Nephron progenitor cell (in vitro differentiated cells): ENCODE measurements at regions not wholly inside any gene's neighbourhood (a gene's known extent, or its start where the extent isn't known, plus 50 kb on each side); places are given as distances from the start of the nearest gene placed in this dataset.

Experiments used
- DNase-seq: peaks from one replicate; pipeline ENCODE4 v3.0.0; 2021
- H3K27ac Mint-ChIP-seq: 2 replicates; pipeline ENCODE4 v1.8.0; 2021; ENCODE audit warnings: mild to moderate bottlenecking, moderate library complexity, mixed read lengths
- H3K27me3 Mint-ChIP-seq: 2 replicates; pipeline ENCODE4 v1.8.0; 2021; ENCODE audit warnings: mild to moderate bottlenecking, low read depth, mixed read lengths; ENCODE audit not compliant: poor library complexity
- H3K36me3 Mint-ChIP-seq: 2 replicates; pipeline ENCODE4 v1.8.0; 2021; ENCODE audit warnings: low read depth, mixed read lengths
- H3K4me1 Mint-ChIP-seq: 2 replicates; pipeline ENCODE4 v1.8.0; 2021; ENCODE audit warnings: mixed read lengths
- H3K4me3 Mint-ChIP-seq: 2 replicates; pipeline ENCODE4 v1.8.0; 2021; ENCODE audit warnings: mild to moderate bottlenecking, moderate library complexity, mixed read lengths
- H3K9me3 Mint-ChIP-seq: 2 replicates; pipeline ENCODE4 v1.8.0; 2021; ENCODE audit warnings: mild to moderate bottlenecking, moderate library complexity, mixed read lengths
- TF ChIP-seq, protein P1 (sequence below): fragments of 200-600 bp; sonication (generic); IDR thresholded peaks from 2 replicates; pipeline ENCODE4 v1.5.0; 2021; ENCODE audit warnings: antibody characterized with exemption

DNA sequence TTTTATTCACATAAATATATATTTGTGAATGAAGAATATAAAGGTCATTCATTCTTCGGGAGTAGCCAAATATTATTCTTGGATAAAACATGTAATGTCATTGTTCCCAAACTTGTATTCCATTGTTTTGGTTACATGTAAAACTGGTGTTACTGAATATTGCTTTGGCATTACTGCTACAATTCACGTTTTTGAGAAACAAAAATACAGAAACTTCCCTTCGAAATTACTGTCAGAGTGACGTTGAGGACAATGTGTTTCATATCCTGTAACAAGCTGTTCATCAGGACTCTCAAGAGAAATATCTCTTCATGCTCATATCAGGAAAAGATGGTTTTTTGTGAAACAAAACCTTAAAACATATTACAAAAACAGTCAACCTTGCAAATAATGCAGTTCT, 258.9 kb upstream of the DDX53 start:
- no peak for DNase-seq
- Mint-ChIP-seq H3K27ac (no peak overlapping the region), H3K4me1 (no peaks in the 10 kb centered on the region), H3K9me3 (no peaks in the 10 kb centered on the region), H3K4me3 (no peak overlapping the region), H3K27me3 (no peaks in the 10 kb centered on the region), H3K36me3 (no peaks in the 10 kb centered on the region)
- TF ChIP-seq, protein P1, sequence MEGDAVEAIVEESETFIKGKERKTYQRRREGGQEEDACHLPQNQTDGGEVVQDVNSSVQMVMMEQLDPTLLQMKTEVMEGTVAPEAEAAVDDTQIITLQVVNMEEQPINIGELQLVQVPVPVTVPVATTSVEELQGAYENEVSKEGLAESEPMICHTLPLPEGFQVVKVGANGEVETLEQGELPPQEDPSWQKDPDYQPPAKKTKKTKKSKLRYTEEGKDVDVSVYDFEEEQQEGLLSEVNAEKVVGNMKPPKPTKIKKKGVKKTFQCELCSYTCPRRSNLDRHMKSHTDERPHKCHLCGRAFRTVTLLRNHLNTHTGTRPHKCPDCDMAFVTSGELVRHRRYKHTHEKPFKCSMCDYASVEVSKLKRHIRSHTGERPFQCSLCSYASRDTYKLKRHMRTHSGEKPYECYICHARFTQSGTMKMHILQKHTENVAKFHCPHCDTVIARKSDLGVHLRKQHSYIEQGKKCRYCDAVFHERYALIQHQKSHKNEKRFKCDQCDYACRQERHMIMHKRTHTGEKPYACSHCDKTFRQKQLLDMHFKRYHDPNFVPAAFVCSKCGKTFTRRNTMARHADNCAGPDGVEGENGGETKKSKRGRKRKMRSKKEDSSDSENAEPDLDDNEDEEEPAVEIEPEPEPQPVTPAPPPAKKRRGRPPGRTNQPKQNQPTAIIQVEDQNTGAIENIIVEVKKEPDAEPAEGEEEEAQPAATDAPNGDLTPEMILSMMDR: no peak

DNA sequence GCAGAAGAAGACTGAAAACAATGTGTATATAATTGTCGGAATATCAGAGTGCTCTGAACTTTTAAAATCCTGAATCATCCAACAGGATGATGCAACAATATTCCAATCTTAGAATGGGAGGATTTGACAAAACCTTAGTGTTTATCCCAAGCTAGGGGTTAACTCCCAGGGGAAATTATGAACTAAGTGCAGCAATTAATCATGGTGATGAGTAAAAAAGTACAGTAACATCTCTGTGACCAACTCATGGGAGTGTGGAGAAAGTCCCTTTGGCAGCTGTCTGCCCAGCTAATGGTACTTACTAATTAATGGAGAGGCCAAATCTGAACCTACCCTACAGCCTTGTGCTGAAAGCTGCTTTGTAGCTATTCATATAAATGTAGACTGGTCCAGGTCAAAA, 257.6 kb upstream of the DDX53 start:
- H3K9me3 Mint-ChIP-seq: no peaks in the 10 kb centered on the region
- H3K27ac Mint-ChIP-seq: no peak overlapping the region
- H3K36me3 Mint-ChIP-seq: no peaks in the 10 kb centered on the region
- no peak for DNase-seq
- no peaks in the 10 kb centered on the region for H3K27me3 Mint-ChIP-seq
- H3K4me1 Mint-ChIP-seq: no peaks in the 10 kb centered on the region
- TF ChIP-seq, protein P1: no peak
- no peak overlapping the region for H3K4me3 Mint-ChIP-seq

- H3K27ac Mint-ChIP-seq: no peak overlapping the region
Measured at GRCh38 chrX:22746081-22746480, 253.7 kb upstream of the DDX53 start.

GRCh38 chrX:22748093-22748999, 251.4 kb upstream of the DDX53 start:
- TF ChIP-seq, protein P1: peak; percentile 71
- Mint-ChIP-seq H3K27ac (no peak overlapping the region), H3K27me3 (no peaks in the 10 kb centered on the region), H3K4me3 (no peak overlapping the region), H3K4me1 (no peaks in the 10 kb centered on the region), H3K36me3 (no peaks in the 10 kb centered on the region), H3K9me3 (no peaks in the 10 kb centered on the region)
- peak; percentile 58 for DNase-seq

More at GRCh38 chrX:22746081-22746480, 253.7 kb upstream of the DDX53 start:
- TF ChIP-seq, protein P1: no peak
- H3K27me3 Mint-ChIP-seq: no peaks in the 10 kb centered on the region
- no peak for DNase-seq
- H3K36me3 Mint-ChIP-seq: no peaks in the 10 kb centered on the region
- no peaks in the 10 kb centered on the region for H3K4me1 Mint-ChIP-seq
- no peaks in the 10 kb centered on the region for H3K9me3 Mint-ChIP-seq
- H3K4me3 Mint-ChIP-seq: no peak overlapping the region

GRCh38 chrX:22758807-22759481, 240.8 kb upstream of the DDX53 start:
- Mint-ChIP-seq H3K9me3 (no peaks in the 10 kb centered on the region), H3K4me1 (no peaks in the 10 kb centered on the region)
- no peak for DNase-seq

More at GRCh38 chrX:22758807-22759481, 240.8 kb upstream of the DDX53 start:
- no peaks in the 10 kb centered on the region for H3K36me3 Mint-ChIP-seq
- TF ChIP-seq, protein P1: no peak
- H3K27ac Mint-ChIP-seq: no peak overlapping the region
- H3K27me3 Mint-ChIP-seq: no peaks in the 10 kb centered on the region
- no peak overlapping the region for H3K4me3 Mint-ChIP-seq
